Endometrial microvascular endothelial cells (primary cell): ENCODE measurements at regions not wholly inside any gene's neighbourhood (a gene's known extent, or its start where the extent isn't known, plus 50 kb on each side); places are given as distances from the start of the nearest gene placed in this dataset.
"Not testable (repeated sequence)": the region's sequence is repeated elsewhere in the genome, so short reads cannot be mapped to it uniquely, and the experiment has no call there.

ENCODE experiments used
- in situ Hi-C: cut with HindIII; loops from 2 replicates; pipeline ENCODE4 v1.10.0; 2017; ENCODE audit warnings: low sequenced_read_pairs, low pct_unique_long_range_greater_than_20kb; ENCODE audit errors: inconsistent ontology term

GRCh38 chr13:50761406-50761805, 82.1 kb downstream of the DLEU7 start:
- in situ Hi-C loops: no loop called here

GRCh38 chr13:50762969-50763567, 80.4 kb downstream of the DLEU7 start:
- in situ Hi-C loops: no loop called here

DNA sequence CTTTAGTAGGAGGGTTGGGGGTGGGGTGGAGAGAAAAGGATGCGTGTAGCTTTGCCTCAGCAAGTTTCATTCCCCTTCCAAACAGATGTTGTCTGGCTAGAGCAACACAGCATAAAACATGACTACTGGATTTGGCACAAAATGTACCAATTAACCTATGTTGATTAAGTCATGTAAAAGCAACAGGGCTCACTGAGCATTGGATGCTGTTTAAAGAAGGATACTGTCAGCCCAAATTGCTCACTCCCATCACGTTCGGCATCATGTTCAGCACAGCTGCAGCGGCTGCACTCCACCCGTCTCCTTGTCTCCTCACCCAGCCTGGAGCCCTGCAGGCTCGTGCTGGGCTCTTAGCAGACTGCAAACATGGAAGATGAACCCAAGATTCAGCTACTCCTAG, 77.5 kb downstream of the DLEU7 start:
- in situ Hi-C loops: no loop called here

DNA sequence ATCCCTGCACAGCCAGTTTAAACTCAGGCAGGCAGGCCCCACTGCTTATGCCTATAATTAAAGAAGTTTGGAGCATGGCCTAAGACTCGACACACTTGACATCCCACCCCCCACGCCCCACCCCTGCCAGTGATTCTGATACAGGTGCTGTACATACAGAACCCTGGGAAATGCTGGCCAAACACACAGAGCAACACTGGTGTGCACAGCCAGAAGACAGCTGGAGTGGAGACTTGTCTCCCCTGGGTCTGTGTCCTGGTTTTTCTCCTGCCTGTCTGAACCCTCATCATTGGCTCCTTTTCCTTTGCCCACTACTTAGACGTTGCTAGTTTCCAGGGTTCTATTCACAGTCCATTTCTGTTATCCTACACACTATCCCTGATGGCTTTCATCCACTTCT, 76.8 kb downstream of the DLEU7 start:
- in situ Hi-C loops: no loop called here

GRCh38 chr13:50772881-50773280, 70.6 kb downstream of the DLEU7 start:
- in situ Hi-C loops: not testable (repeated sequence)
